Neural crest cell (in vitro differentiated cells): ENCODE measurements at regions not wholly inside any gene's neighbourhood (a gene's known extent, or its start where the extent isn't known, plus 50 kb on each side); places are given as distances from the start of the nearest gene placed in this dataset.

ENCODE experiments used
- DNase-seq: peaks from one replicate; pipeline ENCODE4 v3.0.0; 2021; ENCODE audit warnings: low read depth, mixed read lengths, low spot score
- H3K27ac Mint-ChIP-seq: one replicate; pipeline ENCODE4 v1.8.0; 2021; ENCODE audit warnings: mild to moderate bottlenecking, mixed read lengths; ENCODE audit not compliant: unreplicated experiment
- H3K27me3 Mint-ChIP-seq: 2 replicates; pipeline ENCODE4 v1.8.0; 2021; ENCODE audit warnings: low read depth, mild to moderate bottlenecking, mixed read lengths
- H3K36me3 Mint-ChIP-seq: 2 replicates; pipeline ENCODE4 v1.8.0; 2021; ENCODE audit warnings: low read depth, mild to moderate bottlenecking, mixed read lengths
- H3K4me1 Mint-ChIP-seq: 2 replicates; pipeline ENCODE4 v1.8.0; 2021; ENCODE audit warnings: mixed read lengths
- H3K4me3 Mint-ChIP-seq: one replicate; pipeline ENCODE4 v1.8.0; 2021; ENCODE audit warnings: mild to moderate bottlenecking, mixed read lengths
- H3K9me3 Mint-ChIP-seq: 2 replicates; pipeline ENCODE4 v1.8.0; 2021; ENCODE audit warnings: mixed read lengths
- CTCF ChIP-seq: fragments of 200-600 bp; sonication (generic); conservative IDR thresholded peaks from 2 replicates; pipeline ENCODE4 v1.5.0; 2021; ENCODE audit warnings: antibody characterized with exemption, mild to moderate bottlenecking

GRCh38 chr7:86951895-86952294 lies 107.6 kb downstream of the ELAPOR2 start:
- H3K4me3 Mint-ChIP-seq: no peak overlapping the region
- no peaks in the 10 kb centered on the region for H3K27me3 Mint-ChIP-seq
- TF ChIP-seq CTCF: no peak
- no peaks in the 10 kb centered on the region for H3K9me3 Mint-ChIP-seq
- peaks cover 20% of the 10 kb centered on the region for H3K4me1 Mint-ChIP-seq
- H3K27ac Mint-ChIP-seq: no peak overlapping the region
- H3K36me3 Mint-ChIP-seq: no peaks in the 10 kb centered on the region
- no peak for DNase-seq

GRCh38 chr7:86950944-86951343 lies 108.5 kb downstream of the ELAPOR2 start:
- Mint-ChIP-seq H3K27ac (no peak overlapping the region), H3K36me3 (peaks cover 2% of the 10 kb centered on the region), H3K27me3 (no peaks in the 10 kb centered on the region), H3K4me3 (no peak overlapping the region), H3K9me3 (no peaks in the 10 kb centered on the region), H3K4me1 (peaks cover 12% of the 10 kb centered on the region)
- no peak for DNase-seq
- no peak for TF ChIP-seq CTCF

GRCh38 chr7:86950360-86950759 lies 109.1 kb downstream of the ELAPOR2 start:
- Mint-ChIP-seq H3K27ac (no peak overlapping the region), H3K4me3 (no peak overlapping the region), H3K27me3 (no peaks in the 10 kb centered on the region), H3K9me3 (no peaks in the 10 kb centered on the region), H3K36me3 (peaks cover 2% of the 10 kb centered on the region), H3K4me1 (peaks cover 8% of the 10 kb centered on the region)
- no peak for DNase-seq
- TF ChIP-seq CTCF: no peak

GRCh38 chr7:86949779-86950260 lies 109.6 kb downstream of the ELAPOR2 start:
- Mint-ChIP-seq H3K27me3 (no peaks in the 10 kb centered on the region), H3K4me1 (peaks cover 6% of the 10 kb centered on the region), H3K36me3 (peaks cover 2% of the 10 kb centered on the region), H3K4me3 (no peak overlapping the region), H3K9me3 (no peaks in the 10 kb centered on the region), H3K27ac (no peak overlapping the region)
- no peak for TF ChIP-seq CTCF
- DNase-seq: no peak

GRCh38 chr7:86949052-86949778 lies 110.2 kb downstream of the ELAPOR2 start:
- Mint-ChIP-seq H3K27ac (no peak overlapping the region), H3K36me3 (peaks cover 2% of the 10 kb centered on the region), H3K4me3 (no peak overlapping the region), H3K4me1 (peaks cover 9% of the 10 kb centered on the region), H3K9me3 (no peaks in the 10 kb centered on the region), H3K27me3 (no peaks in the 10 kb centered on the region)
- no peak for DNase-seq
- no peak for TF ChIP-seq CTCF
